ENCODE measurements at regions not wholly inside any gene's neighbourhood (a gene's known extent, or its start where the extent isn't known, plus 50 kb on each side); places are given as distances from the start of the nearest gene placed in this dataset.

GRCh38 chr2:234680688-234681619 is 184.1 kb upstream of the ARL4C start:
- no peak for TF ChIP-seq POLR2A (IDR thresholded peaks at IDR 0.05; ENCODE audit: low read depth)
- TF ChIP-seq, protein P1, sequence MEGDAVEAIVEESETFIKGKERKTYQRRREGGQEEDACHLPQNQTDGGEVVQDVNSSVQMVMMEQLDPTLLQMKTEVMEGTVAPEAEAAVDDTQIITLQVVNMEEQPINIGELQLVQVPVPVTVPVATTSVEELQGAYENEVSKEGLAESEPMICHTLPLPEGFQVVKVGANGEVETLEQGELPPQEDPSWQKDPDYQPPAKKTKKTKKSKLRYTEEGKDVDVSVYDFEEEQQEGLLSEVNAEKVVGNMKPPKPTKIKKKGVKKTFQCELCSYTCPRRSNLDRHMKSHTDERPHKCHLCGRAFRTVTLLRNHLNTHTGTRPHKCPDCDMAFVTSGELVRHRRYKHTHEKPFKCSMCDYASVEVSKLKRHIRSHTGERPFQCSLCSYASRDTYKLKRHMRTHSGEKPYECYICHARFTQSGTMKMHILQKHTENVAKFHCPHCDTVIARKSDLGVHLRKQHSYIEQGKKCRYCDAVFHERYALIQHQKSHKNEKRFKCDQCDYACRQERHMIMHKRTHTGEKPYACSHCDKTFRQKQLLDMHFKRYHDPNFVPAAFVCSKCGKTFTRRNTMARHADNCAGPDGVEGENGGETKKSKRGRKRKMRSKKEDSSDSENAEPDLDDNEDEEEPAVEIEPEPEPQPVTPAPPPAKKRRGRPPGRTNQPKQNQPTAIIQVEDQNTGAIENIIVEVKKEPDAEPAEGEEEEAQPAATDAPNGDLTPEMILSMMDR (IDR thresholded peaks at IDR 0.05): no peak
- no peak for TF ChIP-seq EP300 (IDR thresholded peaks at IDR 0.05)
- no peak for TF ChIP-seq POLR2AphosphoS5 (IDR thresholded peaks at IDR 0.05)

Data from esophagus muscularis mucosa (tissue), 4 donors.